ENCODE measurements at regions not wholly inside any gene's neighbourhood (a gene's known extent, or its start where the extent isn't known, plus 50 kb on each side); places are given as distances from the start of the nearest gene placed in this dataset.
"Not testable (repeated sequence)": the region's sequence is repeated elsewhere in the genome, so short reads cannot be mapped to it uniquely, and the experiment has no call there.

DNA sequence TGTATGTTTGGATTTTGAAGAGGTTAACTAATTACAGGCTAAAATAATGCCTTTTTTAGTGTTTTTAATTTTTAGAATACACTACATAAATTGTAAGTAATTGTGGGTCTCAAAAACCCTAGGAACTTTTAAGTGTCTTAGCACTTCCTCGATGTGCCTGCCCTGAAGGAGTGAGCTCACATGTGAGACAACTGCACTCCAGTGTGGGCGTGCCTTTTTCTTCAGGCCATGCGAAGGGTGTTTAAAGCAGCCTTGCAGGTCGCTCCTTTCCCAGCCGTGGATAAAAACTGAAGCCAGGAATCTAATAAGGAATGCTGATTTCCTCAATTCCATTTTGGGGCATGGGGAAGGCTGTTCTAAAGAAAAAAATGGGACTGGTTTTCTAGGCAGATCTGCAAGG lies 97.5 kb upstream of the KCNMA1 start:
- TF ChIP-seq, protein P1, sequence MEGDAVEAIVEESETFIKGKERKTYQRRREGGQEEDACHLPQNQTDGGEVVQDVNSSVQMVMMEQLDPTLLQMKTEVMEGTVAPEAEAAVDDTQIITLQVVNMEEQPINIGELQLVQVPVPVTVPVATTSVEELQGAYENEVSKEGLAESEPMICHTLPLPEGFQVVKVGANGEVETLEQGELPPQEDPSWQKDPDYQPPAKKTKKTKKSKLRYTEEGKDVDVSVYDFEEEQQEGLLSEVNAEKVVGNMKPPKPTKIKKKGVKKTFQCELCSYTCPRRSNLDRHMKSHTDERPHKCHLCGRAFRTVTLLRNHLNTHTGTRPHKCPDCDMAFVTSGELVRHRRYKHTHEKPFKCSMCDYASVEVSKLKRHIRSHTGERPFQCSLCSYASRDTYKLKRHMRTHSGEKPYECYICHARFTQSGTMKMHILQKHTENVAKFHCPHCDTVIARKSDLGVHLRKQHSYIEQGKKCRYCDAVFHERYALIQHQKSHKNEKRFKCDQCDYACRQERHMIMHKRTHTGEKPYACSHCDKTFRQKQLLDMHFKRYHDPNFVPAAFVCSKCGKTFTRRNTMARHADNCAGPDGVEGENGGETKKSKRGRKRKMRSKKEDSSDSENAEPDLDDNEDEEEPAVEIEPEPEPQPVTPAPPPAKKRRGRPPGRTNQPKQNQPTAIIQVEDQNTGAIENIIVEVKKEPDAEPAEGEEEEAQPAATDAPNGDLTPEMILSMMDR (IDR thresholded peaks at IDR 0.05), result not testable (repeated sequence)
- TF ChIP-seq POLR2A, POLR2AphosphoS5 (IDR thresholded peaks at IDR 0.05): not testable (repeated sequence)
